Epithelial cell of proximal tubule (primary cell): ENCODE measurements at regions not wholly inside any gene's neighbourhood (a gene's known extent, or its start where the extent isn't known, plus 50 kb on each side); places are given as distances from the start of the nearest gene placed in this dataset.

Experiments
- DNase-seq: peaks from one replicate; pipeline ENCODE4 v3.0.0-alpha.2; 2011; ENCODE audit warnings: low read depth
- H3K4me3 ChIP-seq: 2 replicates; pipeline ENCODE4 v1.5.1; 2011; ENCODE audit warnings: low read depth, mild to moderate bottlenecking, low read length
- TF ChIP-seq, protein P1 (sequence below): conservative IDR thresholded peaks from 2 replicates; pipeline ENCODE4 v1.5.1; 2012; ENCODE audit warnings: low read depth, mild to moderate bottlenecking, low read length

DNA sequence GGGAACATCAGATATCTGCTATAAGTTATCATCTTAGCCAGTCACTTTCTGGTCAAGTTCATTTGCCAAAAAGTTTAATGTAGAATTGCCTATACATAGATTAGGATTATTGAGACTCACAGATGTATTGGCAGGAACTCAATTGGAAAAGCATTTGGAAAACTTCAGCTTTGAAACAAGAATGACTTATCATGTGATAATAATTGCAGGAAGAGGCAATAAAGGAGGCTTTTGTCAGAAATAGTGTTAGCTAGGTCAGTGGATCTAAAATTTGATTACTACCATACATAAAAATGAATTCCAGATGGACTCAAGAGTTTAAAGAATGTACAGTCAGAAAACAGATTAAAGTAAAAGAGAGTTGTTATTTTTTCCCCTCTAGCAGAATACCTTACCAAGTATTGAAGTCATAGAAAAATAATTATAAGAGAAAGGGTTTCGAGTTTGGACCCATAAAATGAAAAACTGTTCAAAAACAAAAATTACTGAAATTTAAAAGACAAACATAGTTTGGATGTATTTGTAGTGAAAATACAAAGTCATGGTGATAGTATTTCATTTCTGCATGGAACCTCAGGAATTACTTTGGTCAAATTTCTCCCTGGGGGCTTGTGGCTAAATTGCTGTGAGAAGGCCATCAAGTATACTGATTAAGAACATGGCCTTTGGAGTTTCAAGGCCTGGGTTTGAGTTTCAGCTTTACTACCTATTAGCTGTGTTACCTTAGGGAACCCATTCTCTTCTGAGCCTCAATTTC is 159.9 kb downstream of the TMEM38B start:
- TF ChIP-seq, protein P1, sequence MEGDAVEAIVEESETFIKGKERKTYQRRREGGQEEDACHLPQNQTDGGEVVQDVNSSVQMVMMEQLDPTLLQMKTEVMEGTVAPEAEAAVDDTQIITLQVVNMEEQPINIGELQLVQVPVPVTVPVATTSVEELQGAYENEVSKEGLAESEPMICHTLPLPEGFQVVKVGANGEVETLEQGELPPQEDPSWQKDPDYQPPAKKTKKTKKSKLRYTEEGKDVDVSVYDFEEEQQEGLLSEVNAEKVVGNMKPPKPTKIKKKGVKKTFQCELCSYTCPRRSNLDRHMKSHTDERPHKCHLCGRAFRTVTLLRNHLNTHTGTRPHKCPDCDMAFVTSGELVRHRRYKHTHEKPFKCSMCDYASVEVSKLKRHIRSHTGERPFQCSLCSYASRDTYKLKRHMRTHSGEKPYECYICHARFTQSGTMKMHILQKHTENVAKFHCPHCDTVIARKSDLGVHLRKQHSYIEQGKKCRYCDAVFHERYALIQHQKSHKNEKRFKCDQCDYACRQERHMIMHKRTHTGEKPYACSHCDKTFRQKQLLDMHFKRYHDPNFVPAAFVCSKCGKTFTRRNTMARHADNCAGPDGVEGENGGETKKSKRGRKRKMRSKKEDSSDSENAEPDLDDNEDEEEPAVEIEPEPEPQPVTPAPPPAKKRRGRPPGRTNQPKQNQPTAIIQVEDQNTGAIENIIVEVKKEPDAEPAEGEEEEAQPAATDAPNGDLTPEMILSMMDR = no peak
- DNase-seq = no peak

DNA sequence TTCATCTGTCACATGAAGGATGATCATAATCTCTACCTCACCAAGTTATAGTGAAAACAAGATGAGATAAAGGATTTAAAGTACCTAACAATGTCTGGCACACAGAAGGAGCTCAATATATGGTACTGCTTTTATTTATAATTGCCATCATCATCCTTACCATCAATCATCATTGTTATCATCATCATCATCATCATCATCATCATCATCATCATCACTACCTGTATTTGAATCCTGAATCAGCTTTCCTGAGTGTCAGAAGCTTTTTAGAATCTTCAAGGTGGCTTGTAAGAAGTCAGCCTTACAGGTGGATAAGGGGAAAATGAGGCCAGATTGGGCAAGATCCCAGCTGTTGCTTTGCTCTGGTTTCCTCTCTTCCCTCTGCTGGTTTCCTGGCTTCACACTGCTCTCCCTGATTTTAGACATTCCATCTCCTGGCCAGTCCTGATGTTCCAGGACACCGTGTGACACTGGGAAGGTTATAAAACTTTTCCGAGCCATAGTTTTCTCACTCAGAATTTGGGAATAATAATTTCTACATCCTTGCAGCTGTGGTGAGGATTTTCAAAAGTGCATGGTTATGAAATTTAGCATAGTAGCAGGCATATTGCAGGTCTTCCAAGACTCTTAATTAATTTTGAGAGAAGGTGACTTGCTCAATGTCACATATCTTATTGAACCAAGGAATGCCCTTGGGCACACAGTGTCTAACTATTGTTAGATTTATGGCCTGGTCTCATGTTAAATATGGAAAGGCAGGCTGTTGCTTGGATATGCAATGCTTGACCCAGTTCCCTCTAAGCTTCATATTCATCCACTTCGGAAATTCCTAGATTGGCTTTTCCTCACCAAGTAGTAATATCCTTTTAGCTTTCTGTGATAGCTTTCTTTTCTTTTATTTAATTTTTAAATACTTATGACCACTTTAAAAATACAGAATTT is 160.7 kb downstream of the TMEM38B start:
- no peak for DNase-seq
- no peak overlapping the region for H3K4me3 ChIP-seq
- TF ChIP-seq, protein P1 = no peak

More for the DNA sequence above, 159.9 kb downstream of the TMEM38B start:
- H3K4me3 ChIP-seq = no peak overlapping the region

DNA sequence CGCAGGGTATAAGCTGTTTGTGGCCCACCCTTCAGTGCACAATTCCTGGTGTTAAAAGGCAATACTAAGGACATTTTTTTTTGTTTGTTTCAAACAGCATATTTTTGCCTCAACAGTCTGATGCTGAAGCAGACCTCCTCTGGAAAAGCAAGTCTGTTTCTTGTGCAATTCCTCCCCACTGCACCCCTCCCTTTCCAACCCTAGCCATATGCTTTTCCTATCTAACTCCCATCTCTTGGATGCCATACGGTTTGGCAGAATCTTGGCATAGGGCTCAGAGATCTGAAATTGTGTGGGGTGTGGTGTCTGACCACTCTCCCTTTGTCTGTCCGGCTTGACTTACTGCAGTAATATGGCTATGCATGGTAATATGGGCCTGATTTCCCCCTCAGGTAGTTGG is 161.6 kb downstream of the TMEM38B start:
- no peak for DNase-seq
- no peak overlapping the region for H3K4me3 ChIP-seq
- TF ChIP-seq, protein P1 = no peak

DNA sequence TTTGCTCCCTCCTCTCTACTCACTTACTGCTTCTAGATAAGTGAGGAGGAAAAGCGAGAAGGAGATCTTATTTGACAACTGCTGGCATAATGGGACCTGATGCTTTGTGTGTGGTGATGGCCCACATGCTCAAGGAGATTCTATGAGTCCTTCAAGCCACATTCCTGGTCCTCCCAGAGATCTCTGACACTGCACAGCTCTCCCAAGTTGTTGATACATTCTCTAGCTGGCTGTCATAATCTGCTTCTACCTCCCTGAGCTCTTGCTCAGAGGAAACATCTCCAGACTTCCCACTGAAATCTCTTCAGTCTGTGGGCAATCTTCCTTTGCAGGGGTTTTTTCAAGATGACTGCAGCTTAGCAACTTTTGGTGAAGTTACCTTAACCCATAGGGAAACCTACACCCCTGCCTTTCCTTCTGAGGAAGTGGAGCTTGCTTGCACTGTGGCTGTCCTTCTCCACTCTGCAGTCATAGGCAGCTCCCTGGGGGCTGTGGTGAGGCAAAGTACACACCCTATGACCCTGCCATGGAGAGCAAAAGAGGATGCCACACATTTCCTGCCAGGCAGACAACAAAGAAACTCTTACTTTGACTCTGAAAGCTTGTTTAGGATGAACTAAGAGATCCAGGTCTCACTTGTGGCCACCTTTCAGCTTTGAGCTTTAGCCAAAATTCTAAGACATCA is 163.8 kb downstream of the TMEM38B start:
- TF ChIP-seq, protein P1 = no peak
- no peak overlapping the region for H3K4me3 ChIP-seq
- no peak for DNase-seq

DNA sequence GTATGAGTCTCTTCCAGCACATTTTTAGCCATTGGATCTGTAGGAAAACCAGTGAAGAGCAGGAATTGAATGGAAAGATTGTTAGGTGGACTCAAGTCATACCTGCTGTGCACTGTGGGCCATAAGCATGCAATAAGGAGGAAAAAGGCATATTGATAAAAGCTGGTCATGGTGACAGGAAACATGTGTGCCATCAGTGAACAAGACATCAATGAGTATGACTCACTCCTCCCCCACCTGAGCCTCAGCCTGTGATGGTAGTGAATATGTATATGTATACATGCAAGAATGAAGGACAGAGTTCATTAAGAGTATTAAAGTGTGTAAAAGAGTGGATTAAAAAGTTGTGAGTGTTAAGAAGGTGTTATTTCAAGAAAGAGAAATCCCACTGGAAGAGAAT is 164.5 kb downstream of the TMEM38B start:
- H3K4me3 ChIP-seq = no peak overlapping the region
- TF ChIP-seq, protein P1 = no peak
- no peak for DNase-seq

DNA sequence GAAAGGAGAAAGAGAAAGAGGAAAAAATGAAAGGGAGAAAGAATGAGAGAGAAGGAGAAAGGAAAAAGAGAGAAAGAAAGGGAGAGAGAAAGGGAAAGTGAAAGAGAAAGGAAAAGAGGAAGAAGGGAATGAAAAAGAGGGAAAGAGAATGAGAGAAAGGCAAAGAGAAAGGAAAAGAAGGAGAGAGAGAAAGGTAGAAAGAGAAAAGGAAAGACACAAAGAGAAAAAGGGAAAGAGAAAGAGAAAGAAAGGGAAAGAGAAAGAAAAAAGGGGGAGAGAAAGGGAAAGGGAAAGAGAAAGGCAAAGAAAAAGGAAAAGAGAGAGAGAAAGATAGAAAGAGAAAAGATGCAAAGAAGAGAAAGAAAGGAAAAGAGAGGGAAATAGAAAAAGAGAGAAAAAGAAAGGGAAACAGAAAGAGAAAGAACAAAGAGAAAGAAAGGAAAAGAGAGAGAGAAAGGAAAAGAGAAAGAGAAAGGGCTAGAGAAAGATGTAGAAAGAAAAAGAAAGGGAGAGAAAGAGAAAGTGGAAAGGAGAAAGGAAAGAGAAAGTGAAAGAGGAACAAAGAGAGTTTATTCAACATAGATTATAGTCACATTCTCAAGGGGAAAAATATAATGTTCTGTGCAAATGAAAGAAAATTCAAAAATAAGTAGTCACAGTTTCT is 165.2 kb downstream of the TMEM38B start:
- TF ChIP-seq, protein P1 = no peak
- no peak for DNase-seq
- H3K4me3 ChIP-seq = no peak overlapping the region
